Tibial artery (tissue), 4 donors: ENCODE measurements at regions not wholly inside any gene's neighbourhood (a gene's known extent, or its start where the extent isn't known, plus 50 kb on each side); places are given as distances from the start of the nearest gene placed in this dataset.
"Not testable (repeated sequence)": the region's sequence is repeated elsewhere in the genome, so short reads cannot be mapped to it uniquely, and the experiment has no call there.

Experiments
- DNase-seq, 2 donors: peaks; one replicate each; pipeline ENCODE4 v3.0.0-alpha.2; 2019
- H3K27ac ChIP-seq, 2 donors: fragments of 200-600 bp; sonication (generic) in 1 of 2; 1 replicate in 1 of 2; 2 replicates in 1 of 2; pipeline ENCODE4 v1.5.1; 2018 to 2019; ENCODE audit warnings: mild to moderate bottlenecking in 1 of 2
- H3K27me3 ChIP-seq, 2 donors: fragments of 200-600 bp; sonication (generic) in 1 of 2; one replicate each; pipeline versions ENCODE4 v1.5.1 to v1.6.0; 2016 to 2019
- H3K36me3 ChIP-seq, 3 donors: fragments of 200-600 bp; sonication (generic) in 2 of 3; one replicate each; pipeline ENCODE4 v1.5.1; 2016 to 2019; ENCODE audit warnings: mild to moderate bottlenecking in 2 of 3
- H3K4me1 ChIP-seq, 4 donors: fragments of 200-600 bp; sonication (generic) in 2 of 4; 1 replicate in 3 of 4; 2 replicates in 1 of 4; pipeline ENCODE4 v1.5.1; 2016 to 2019
- H3K4me3 ChIP-seq, 2 donors: fragments of 200-600 bp; sonication (generic) in 1 of 2; 1 replicate in 1 of 2; 2 replicates in 1 of 2; pipeline ENCODE4 v1.5.1; 2018 to 2019; ENCODE audit warnings: mild to moderate bottlenecking in 2 of 2
- H3K9me3 ChIP-seq, 3 donors: fragments of 200-600 bp; sonication (generic) in 1 of 3; one replicate each; pipeline ENCODE4 v1.5.1; 2016 to 2019
- CTCF ChIP-seq, 2 experiments: fragments of 200-600 bp in 1 of 2; fragments of 450-650 bp in 1 of 2; IDR thresholded peaks; one replicate each; pipeline ENCODE4 v1.5.1; 2017 to 2019; ENCODE audit warnings: antibody characterized with exemption in 2 of 2, mild to moderate bottlenecking in 1 of 2, moderate library complexity in 1 of 2
- intact Hi-C: fragments of 100-400 bp; cut with DNase I; formaldehyde crosslinking; loops from one replicate; pipeline ENCODE4 v1.15.0; 2023; ENCODE audit warnings: low total_unique reads

- Histone ChIP-seq H3K27ac (no peak overlapping the region), H3K4me3 (no peak overlapping the region), H3K9me3 (no peaks in the 10 kb centered on the region), H3K36me3 (no peaks in the 10 kb centered on the region), H3K4me1 (no peaks in the 10 kb centered on the region), H3K27me3 (no peaks in the 10 kb centered on the region)
- no peak for DNase-seq
- no peak for TF ChIP-seq CTCF (IDR thresholded peaks at IDR 0.05)
- intact Hi-C loops, result no loop called here
Observed at GRCh38 chr20:56914532-56914931, 285.4 kb downstream of the TFAP2C start.

GRCh38 chr20:56916345-56916622 is 287.2 kb downstream of the TFAP2C start:
- no peak for DNase-seq
- TF ChIP-seq CTCF (IDR thresholded peaks at IDR 0.05), result no peak
- intact Hi-C loops, result no loop called here

GRCh38 chr20:56920041-56920440 is 290.9 kb downstream of the TFAP2C start:
- H3K4me3 ChIP-seq, DNase-seq, intact Hi-C loops, H3K36me3 ChIP-seq, H3K4me1 ChIP-seq, H3K9me3 ChIP-seq, H3K27ac ChIP-seq: not testable (repeated sequence)
- H3K27me3 ChIP-seq, result peaks cover 0 to 13% of the 10 kb centered on the region in 2 donors

More at GRCh38 chr20:56916345-56916622, 287.2 kb downstream of the TFAP2C start:
- H3K36me3 ChIP-seq, result no peaks in the 10 kb centered on the region
- no peaks in the 10 kb centered on the region for H3K4me1 ChIP-seq
- no peaks in the 10 kb centered on the region for H3K9me3 ChIP-seq
- no peaks in the 10 kb centered on the region for H3K27me3 ChIP-seq
- H3K27ac ChIP-seq, result no peak overlapping the region
- no peak overlapping the region for H3K4me3 ChIP-seq

- H3K27ac ChIP-seq, result no peak overlapping the region
- H3K4me1 ChIP-seq, result peaks cover 0 to 13% (median 8%) of the 10 kb centered on the region in 4 donors
- H3K36me3 ChIP-seq, result no peaks in the 10 kb centered on the region
- H3K9me3 ChIP-seq, result no peaks in the 10 kb centered on the region
- H3K4me3 ChIP-seq, result no peak overlapping the region
- TF ChIP-seq CTCF (IDR thresholded peaks at IDR 0.05), result no peak
- no peak for DNase-seq
- intact Hi-C loops, result loop anchor here (2.0 kb wide), 1 partner anchor 242 kb away; no protein-coding TSS in a partner anchor
- H3K27me3 ChIP-seq, result peaks cover 0 to 33% of the 10 kb centered on the region in 2 donors
Observed at GRCh38 chr20:56922497-56922896, 293.4 kb downstream of the TFAP2C start.

- Histone ChIP-seq H3K27me3 (peaks cover 0 to 51% of the 10 kb centered on the region in 2 donors), H3K4me1 (peaks cover 0 to 13% (median 8%) of the 10 kb centered on the region in 4 donors), H3K36me3 (no peaks in the 10 kb centered on the region), H3K27ac (no peak overlapping the region), H3K4me3 (no peak overlapping the region), H3K9me3 (no peaks in the 10 kb centered on the region)
- DNase-seq, result no peak
- intact Hi-C loops, result no loop called here
- no peak for TF ChIP-seq CTCF (IDR thresholded peaks at IDR 0.05)
Observed at GRCh38 chr20:56924292-56925081, 295.4 kb downstream of the TFAP2C start.

- Histone ChIP-seq H3K27me3 (peaks cover 0 to 53% of the 10 kb centered on the region in 2 donors), H3K27ac (no peak overlapping the region), H3K9me3 (no peaks in the 10 kb centered on the region), H3K36me3 (no peaks in the 10 kb centered on the region), H3K4me3 (no peak overlapping the region), H3K4me1 (peaks cover 0 to 13% (median 8%) of the 10 kb centered on the region in 4 donors)
- DNase-seq, result peak in 1 of 2 donors; percentile 45
- TF ChIP-seq CTCF (IDR thresholded peaks at IDR 0.05), result no peak
- intact Hi-C loops, result no loop called here
Observed at GRCh38 chr20:56925082-56925830, 296.1 kb downstream of the TFAP2C start.
